GM12878 (cell line): ENCODE measurements at regions not wholly inside any gene's neighbourhood (a gene's known extent, or its start where the extent isn't known, plus 50 kb on each side); places are given as distances from the start of the nearest gene placed in this dataset.

Experiments used
- ATAC-seq: fragments of 200-7000 bp; cut with Tn5 transposase; 3 replicates; pipeline ENCODE4 v1.9.1; 2020; ENCODE audit warnings: mild to moderate bottlenecking, moderate library complexity
- BruUV-seq: library from RNA; stranded (reverse); fragments of 400-500 nt; replicated peaks from 2 replicates; lab custom pipeline; 2021; lab: Mats Ljungman, UMichigan
- CTCF ChIA-PET: fragments of 300-600 bp; sonication (Branson Sonifier 250); formaldehyde crosslinking; extraction: SDS; loops from one replicate; lab custom pipeline; 2021; ENCODE audit warnings: inconsistent platforms; lab: Yijun Ruan, JAX
- POLR2A ChIA-PET: fragments of 350-600 bp; formaldehyde crosslinking; extraction: SDS; loops from one replicate; lab custom pipeline; 2021; ENCODE audit warnings: inconsistent platforms; lab: Charles Lee
- RAD21 ChIA-PET: fragments of 300-600 bp; sonication (Branson Sonifier 250); formaldehyde crosslinking; loops from one replicate; lab custom pipeline; 2023; ENCODE audit warnings: antibody characterized with exemption; ENCODE audit not compliant: unreplicated experiment; lab: Charles Lee
- SMC1A ChIA-PET: fragments of 300-600 bp; sonication (Branson Sonifier 250); formaldehyde crosslinking; loops from one replicate; lab custom pipeline; 2023; ENCODE audit not compliant: unreplicated experiment, uncharacterized antibody; lab: Charles Lee
- DNase-seq: peaks from one replicate; pipeline ENCODE4 v3.0.0-alpha.2; 2011; ENCODE audit warnings: low read depth, low spot score
- FAIRE-seq: peaks from 3 replicates; lab custom pipeline; 2011; peaks lifted over from hg19 to GRCh38; lab: Jason Lieb, UNC
- H2AFZ ChIP-seq: 2 replicates; pipeline ENCODE4 v1.6.0; 2011; ENCODE audit warnings: low read depth, low read length, control low read depth; ENCODE audit not compliant: control insufficient read depth
- H3K27ac ChIP-seq: 2 replicates; pipeline ENCODE4 v1.5.1; 2011; ENCODE audit warnings: control low read depth; ENCODE audit not compliant: control insufficient read depth, insufficient read depth
- H3K27me3 ChIP-seq, 2 experiments: replicated peaks in 1 of 2; 2 replicates each; pipeline versions ENCODE4 v1.6.0 to v1.6.1; 2011; ENCODE audit warnings: low read length in 1 of 2; ENCODE audit not compliant: control insufficient read depth in 2 of 2, insufficient read depth in 2 of 2
- H3K36me3 ChIP-seq, 2 experiments: 2 replicates each; pipeline ENCODE4 v1.5.1; 2011; ENCODE audit warnings: low read length in 1 of 2; ENCODE audit not compliant: control insufficient read depth in 2 of 2, insufficient read depth in 2 of 2
- H3K4me1 ChIP-seq: 2 replicates; pipeline ENCODE4 v1.6.1; 2011; ENCODE audit warnings: mild to moderate bottlenecking, low read length, moderate library complexity, mixed read lengths; ENCODE audit not compliant: control insufficient read depth, insufficient read depth
- H3K4me2 ChIP-seq: 2 replicates; pipeline ENCODE4 v1.6.0; 2011; ENCODE audit warnings: control low read depth; ENCODE audit not compliant: control insufficient read depth, insufficient read depth
- H3K4me3 ChIP-seq: fragments of 200-600 bp; sonication (generic); 2 replicates; pipeline ENCODE4 v1.5.1; 2016
- H3K79me2 ChIP-seq: 2 replicates; pipeline ENCODE4 v1.6.0; 2011; ENCODE audit warnings: low read length; ENCODE audit not compliant: control insufficient read depth, insufficient read depth
- H3K9ac ChIP-seq: 2 replicates; pipeline ENCODE4 v1.8.0; 2011; ENCODE audit warnings: low read length, control low read depth, mixed read lengths; ENCODE audit not compliant: control insufficient read depth, insufficient read depth
- H3K9me3 ChIP-seq: replicated peaks from 3 replicates; pipeline ENCODE4 v1.5.1; 2011; ENCODE audit warnings: mild to moderate bottlenecking, low read length; ENCODE audit not compliant: control insufficient read depth, insufficient read depth
- H4K20me1 ChIP-seq: 2 replicates; pipeline ENCODE4 v1.6.0; 2011; ENCODE audit not compliant: control insufficient read depth, insufficient read depth
- BACH1 ChIP-seq: fragments of 450-650 bp; IDR thresholded peaks from 2 replicates; pipeline ENCODE4 v1.6.1; 2017; ENCODE audit warnings: mild to moderate bottlenecking, borderline replicate concordance
- CBFB ChIP-seq: IDR thresholded peaks from 2 replicates; pipeline ENCODE4 v1.6.1; 2016; ENCODE audit warnings: antibody characterized with exemption, low read depth
- DPF2 ChIP-seq: fragments of 450-650 bp; IDR thresholded peaks from 2 replicates; pipeline ENCODE4 v1.6.1; 2017; ENCODE audit warnings: mild to moderate bottlenecking
- EP300 ChIP-seq, 2 experiments: fragments of 150-350 bp in 1 of 2; IDR thresholded peaks; 2 replicates each; pipeline ENCODE4 v1.6.1; 2011 to 2012; ENCODE audit warnings: low read depth in 2 of 2, low read length in 2 of 2, borderline replicate concordance in 1 of 2, improper control_type of control experiment in 1 of 2, inconsistent platforms in 1 of 2; ENCODE audit not compliant: control insufficient read depth in 1 of 2
- ETV6 ChIP-seq, 2 experiments: fragments of 450-650 bp in 1 of 2; IDR thresholded peaks in 1 of 2; conservative IDR thresholded peaks in 1 of 2; 2 replicates each; pipeline ENCODE4 v1.6.1; 2014; ENCODE audit warnings: antibody characterized with exemption in 1 of 2, borderline replicate concordance in 1 of 2, low read depth in 1 of 2, mild to moderate bottlenecking in 1 of 2, moderate library complexity in 1 of 2
- MYB ChIP-seq: fragments of 150-350 bp; IDR thresholded peaks from 2 replicates; pipeline ENCODE4 v1.6.1; 2014; ENCODE audit warnings: mild to moderate bottlenecking, low read depth, low read length, borderline replicate concordance
- NFIC ChIP-seq: IDR thresholded peaks from 2 replicates; pipeline ENCODE4 v1.6.1; 2012; ENCODE audit warnings: low read depth, mild to moderate bottlenecking, inconsistent platforms, low read length, moderate library complexity
- NR2F1 ChIP-seq: fragments of 450-650 bp; conservative IDR thresholded peaks from 2 replicates; pipeline ENCODE4 v1.6.1; 2017; ENCODE audit warnings: mild to moderate bottlenecking
- RAD51 ChIP-seq: fragments of 450-650 bp; IDR thresholded peaks from 2 replicates; pipeline ENCODE4 v1.6.1; 2016; ENCODE audit warnings: moderate library complexity, mild to moderate bottlenecking, inconsistent platforms
- SIX5 ChIP-seq: IDR thresholded peaks from 2 replicates; pipeline ENCODE4 v1.6.1; 2011; ENCODE audit warnings: mild to moderate bottlenecking, low read depth, low read length, moderate library complexity; ENCODE audit not compliant: severe bottlenecking
- SREBF2 ChIP-seq: IDR thresholded peaks from 2 replicates; pipeline ENCODE4 v1.6.1; 2012; ENCODE audit warnings: mild to moderate bottlenecking, low read length
- TAF1 ChIP-seq: IDR thresholded peaks from 2 replicates; pipeline ENCODE4 v1.6.1; 2011; ENCODE audit warnings: mild to moderate bottlenecking, low read depth, low read length, borderline replicate concordance
- ZNF592 ChIP-seq: fragments of 450-650 bp; IDR thresholded peaks from 2 replicates; pipeline ENCODE4 v1.6.1; 2017; ENCODE audit warnings: mild to moderate bottlenecking, moderate library complexity
- ZNF622 ChIP-seq: fragments of 450-650 bp; IDR thresholded peaks from 2 replicates; pipeline ENCODE4 v1.6.1; 2017; ENCODE audit warnings: mild to moderate bottlenecking, inconsistent platforms
- WGBS: methylation state at CpG from one replicate; pipeline ENCODE4 v1.1.6; 2016; ENCODE audit warnings: low lambda C conversion rate; ENCODE audit not compliant: insufficient replicate concordance, insufficient coverage; ENCODE audit errors: missing lambda C conversion rate; 5-methylcytosine and 5-hydroxymethylcytosine counted together
- in situ Hi-C: fragments of 300-500 bp; cut with MboI; formaldehyde crosslinking; loops from 9 replicates; pipeline ENCODE4 v1.14.3; 2018; ENCODE audit warnings: mixed read lengths
- intact Hi-C: fragments of 100-400 bp; cut with micrococcal nuclease; formaldehyde crosslinking; loops from one replicate; pipeline ENCODE4 v1.14.2; 2022; ENCODE audit not compliant: unreplicated experiment
- TF ChIP-seq, protein P1 (sequence below): fragments of 450-650 bp; IDR thresholded peaks from 2 replicates; pipeline ENCODE4 v1.6.1; 2016; ENCODE audit warnings: mild to moderate bottlenecking
- TF ChIP-seq, protein P2 (sequence below): fragments of 450-650 bp; IDR thresholded peaks from 2 replicates; pipeline ENCODE4 v1.6.1; 2017; ENCODE audit warnings: borderline replicate concordance

DNA sequence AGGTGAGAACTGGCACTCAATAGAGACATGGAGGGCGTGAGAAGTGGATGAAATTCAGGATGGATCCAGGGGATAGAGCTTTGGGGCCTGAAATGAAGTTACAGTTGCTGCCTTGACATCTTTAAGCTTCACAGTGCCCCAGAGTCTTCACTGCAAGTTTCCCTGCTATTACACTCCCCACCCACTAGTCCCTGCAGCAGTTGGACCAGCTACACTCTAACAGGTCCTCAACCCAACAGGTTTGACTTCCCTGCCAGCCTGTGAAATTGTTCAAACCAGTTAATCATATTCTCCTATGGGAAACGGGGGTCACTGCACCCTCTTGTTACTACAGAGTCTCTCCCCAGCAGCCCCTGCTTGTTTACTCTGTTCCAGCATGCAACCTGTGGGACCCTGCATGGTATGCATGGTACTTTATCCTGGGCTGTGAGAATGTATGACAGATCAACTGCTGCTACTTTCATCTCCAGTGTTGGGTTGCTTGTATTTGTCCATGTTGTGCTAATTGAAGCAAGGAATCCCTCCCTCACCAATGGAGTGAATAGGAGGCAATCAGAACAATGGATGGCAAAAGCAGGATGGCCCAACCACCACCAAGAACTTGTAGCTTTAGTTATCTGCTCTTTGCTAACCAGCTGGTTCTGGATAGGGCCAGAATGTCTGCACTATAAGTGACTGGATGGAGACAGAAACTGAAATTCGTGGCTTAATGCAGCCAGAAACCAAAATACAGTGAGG is 314.2 kb downstream of the OLFM4 start:
- ChIA-PET CTCF (no interaction called here), RAD21 (no interaction called here), POLR2A (interaction anchor here (0.6 kb wide), 1 partner anchor 132 kb away, joined by 3 read pairs; no protein-coding TSS in a partner anchor), SMC1A (no interaction called here)
- Histone ChIP-seq H3K4me1 (no peaks in the 10 kb centered on the region), H3K27ac (no peak overlapping the region), H3K36me3 (no peaks in the 10 kb centered on the region), H2AFZ (no peak overlapping the region), H3K27me3 (no peaks in the 10 kb centered on the region), H3K9me3 (no peaks in the 10 kb centered on the region), H3K4me3 (no peak overlapping the region), H3K9ac (no peak overlapping the region), H3K4me2 (no peak overlapping the region), H4K20me1 (no peaks in the 10 kb centered on the region), H3K79me2 (no peaks in the 10 kb centered on the region)
- DNase-seq (no peak), FAIRE-seq (no peak), ATAC-seq (no peak)
- TF ChIP-seq CBFB (no peak), ETV6 (conservative IDR thresholded peaks at IDR 0.05 in 1 of 2, IDR thresholded peaks at IDR 0.05 in 1 of 2; ENCODE audit: borderline replicate concordance in 1 of 2, low read depth in 1 of 2) (no peak), NFIC (no peak), EP300 (IDR thresholded peaks at IDR 0.05; ENCODE audit: borderline replicate concordance in 1 of 2, control insufficient read depth in 1 of 2, low read depth in 2 of 2, low read length in 2 of 2) (no peak), RAD51 (no peak), DPF2 (no peak), SREBF2 (no peak), MYB (no peak), NR2F1 (no peak), BACH1 (no peak), TAF1 (no peak), SIX5 (no peak), ZNF592 (no peak), ZNF622 (no peak)
- TF ChIP-seq, protein P1, sequence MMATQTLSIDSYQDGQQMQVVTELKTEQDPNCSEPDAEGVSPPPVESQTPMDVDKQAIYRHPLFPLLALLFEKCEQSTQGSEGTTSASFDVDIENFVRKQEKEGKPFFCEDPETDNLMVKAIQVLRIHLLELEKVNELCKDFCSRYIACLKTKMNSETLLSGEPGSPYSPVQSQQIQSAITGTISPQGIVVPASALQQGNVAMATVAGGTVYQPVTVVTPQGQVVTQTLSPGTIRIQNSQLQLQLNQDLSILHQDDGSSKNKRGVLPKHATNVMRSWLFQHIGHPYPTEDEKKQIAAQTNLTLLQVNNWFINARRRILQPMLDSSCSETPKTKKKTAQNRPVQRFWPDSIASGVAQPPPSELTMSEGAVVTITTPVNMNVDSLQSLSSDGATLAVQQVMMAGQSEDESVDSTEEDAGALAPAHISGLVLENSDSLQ: no peak
- TF ChIP-seq, protein P2, sequence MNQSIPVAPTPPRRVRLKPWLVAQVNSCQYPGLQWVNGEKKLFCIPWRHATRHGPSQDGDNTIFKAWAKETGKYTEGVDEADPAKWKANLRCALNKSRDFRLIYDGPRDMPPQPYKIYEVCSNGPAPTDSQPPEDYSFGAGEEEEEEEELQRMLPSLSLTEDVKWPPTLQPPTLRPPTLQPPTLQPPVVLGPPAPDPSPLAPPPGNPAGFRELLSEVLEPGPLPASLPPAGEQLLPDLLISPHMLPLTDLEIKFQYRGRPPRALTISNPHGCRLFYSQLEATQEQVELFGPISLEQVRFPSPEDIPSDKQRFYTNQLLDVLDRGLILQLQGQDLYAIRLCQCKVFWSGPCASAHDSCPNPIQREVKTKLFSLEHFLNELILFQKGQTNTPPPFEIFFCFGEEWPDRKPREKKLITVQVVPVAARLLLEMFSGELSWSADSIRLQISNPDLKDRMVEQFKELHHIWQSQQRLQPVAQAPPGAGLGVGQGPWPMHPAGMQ: no peak
- 0% methylated on average over 3 of the region's 3 CpGs for WGBS
- intact Hi-C loops (no loop called here), in situ Hi-C loops (no loop called here)
- BruUV-seq: no TSS peak
